Vagina (tissue), 2 donors: ENCODE measurements at regions not wholly inside any gene's neighbourhood (a gene's known extent, or its start where the extent isn't known, plus 50 kb on each side); places are given as distances from the start of the nearest gene placed in this dataset.

Experiments used
- DNase-seq, 2 donors: peaks; one replicate each; pipeline ENCODE4 v3.0.0-alpha.2; 2017; ENCODE audit errors: extremely low spot score in 2 of 2
- H3K27ac ChIP-seq: fragments of 200-600 bp; sonication (generic); one replicate; pipeline ENCODE4 v1.5.1; 2019
- H3K27me3 ChIP-seq: fragments of 200-600 bp; sonication (generic); one replicate; pipeline ENCODE4 v1.5.1; 2019
- H3K36me3 ChIP-seq, 2 donors: fragments of 200-600 bp; sonication (generic); one replicate each; pipeline ENCODE4 v1.5.1; 2017 to 2019
- H3K4me1 ChIP-seq: fragments of 200-600 bp; sonication (generic); one replicate; pipeline ENCODE4 v1.5.1; 2019
- H3K4me3 ChIP-seq, 2 donors: fragments of 200-600 bp; sonication (generic); 1 replicate in 1 of 2; 2 replicates in 1 of 2; pipeline ENCODE4 v1.5.1; 2016 to 2019
- H3K9me3 ChIP-seq: fragments of 200-600 bp; sonication (generic); one replicate; pipeline ENCODE4 v1.5.1; 2019
- POLR2A ChIP-seq, 2 donors: fragments of 450-650 bp; IDR thresholded peaks; one replicate each; pipeline ENCODE4 v1.6.1; 2017; ENCODE audit warnings: antibody characterized with exemption in 2 of 2, mild to moderate bottlenecking in 2 of 2, moderate library complexity in 2 of 2
- POLR2AphosphoS5 ChIP-seq, 2 donors: sonication (generic); formaldehyde crosslinking; IDR thresholded peaks; one replicate each; pipeline ENCODE4 v1.9.0; 2017; ENCODE audit warnings: antibody characterized with exemption in 2 of 2, mild to moderate bottlenecking in 2 of 2, low read depth in 1 of 2; ENCODE audit not compliant: insufficient read depth in 1 of 2
- intact Hi-C: fragments of 100-400 bp; cut with DNase I; formaldehyde crosslinking; loops from one replicate; pipeline ENCODE4 v1.15.1; 2023
- TF ChIP-seq, protein P1 (sequence below), 3 experiments: fragments of 450-650 bp in 2 of 3; fragments of 200-600 bp in 1 of 3; sonication (generic) in 1 of 3; IDR thresholded peaks; one replicate each; pipeline ENCODE4 v1.5.1; 2017 to 2019; ENCODE audit warnings: antibody characterized with exemption in 3 of 3, mild to moderate bottlenecking in 2 of 3, moderate library complexity in 2 of 3

GRCh38 chr2:60119778-60120177 lies 433.7 kb downstream of the BCL11A start:
- Histone ChIP-seq H3K9me3 (no peaks in the 10 kb centered on the region), H3K27me3 (no peaks in the 10 kb centered on the region), H3K27ac (no peak overlapping the region), H3K36me3 (no peaks in the 10 kb centered on the region), H3K4me3 (no peak overlapping the region), H3K4me1 (no peaks in the 10 kb centered on the region)
- TF ChIP-seq POLR2AphosphoS5 (IDR thresholded peaks at IDR 0.05; ENCODE audit: insufficient read depth in 1 of 2, low read depth in 1 of 2) (no peak), POLR2A (IDR thresholded peaks at IDR 0.05) (no peak)
- TF ChIP-seq, protein P1, sequence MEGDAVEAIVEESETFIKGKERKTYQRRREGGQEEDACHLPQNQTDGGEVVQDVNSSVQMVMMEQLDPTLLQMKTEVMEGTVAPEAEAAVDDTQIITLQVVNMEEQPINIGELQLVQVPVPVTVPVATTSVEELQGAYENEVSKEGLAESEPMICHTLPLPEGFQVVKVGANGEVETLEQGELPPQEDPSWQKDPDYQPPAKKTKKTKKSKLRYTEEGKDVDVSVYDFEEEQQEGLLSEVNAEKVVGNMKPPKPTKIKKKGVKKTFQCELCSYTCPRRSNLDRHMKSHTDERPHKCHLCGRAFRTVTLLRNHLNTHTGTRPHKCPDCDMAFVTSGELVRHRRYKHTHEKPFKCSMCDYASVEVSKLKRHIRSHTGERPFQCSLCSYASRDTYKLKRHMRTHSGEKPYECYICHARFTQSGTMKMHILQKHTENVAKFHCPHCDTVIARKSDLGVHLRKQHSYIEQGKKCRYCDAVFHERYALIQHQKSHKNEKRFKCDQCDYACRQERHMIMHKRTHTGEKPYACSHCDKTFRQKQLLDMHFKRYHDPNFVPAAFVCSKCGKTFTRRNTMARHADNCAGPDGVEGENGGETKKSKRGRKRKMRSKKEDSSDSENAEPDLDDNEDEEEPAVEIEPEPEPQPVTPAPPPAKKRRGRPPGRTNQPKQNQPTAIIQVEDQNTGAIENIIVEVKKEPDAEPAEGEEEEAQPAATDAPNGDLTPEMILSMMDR (IDR thresholded peaks at IDR 0.05) = no peak
- no peak for DNase-seq
- intact Hi-C loops = no loop called here

- no peak for TF ChIP-seq POLR2A (IDR thresholded peaks at IDR 0.05)
- TF ChIP-seq, protein P1 (IDR thresholded peaks at IDR 0.05) = no peak
- no peak for DNase-seq
- Histone ChIP-seq H3K36me3 (no peaks in the 10 kb centered on the region), H3K27me3 (no peaks in the 10 kb centered on the region), H3K27ac (no peak overlapping the region), H3K9me3 (no peaks in the 10 kb centered on the region), H3K4me3 (no peak overlapping the region), H3K4me1 (no peaks in the 10 kb centered on the region)
- intact Hi-C loops = no loop called here
Observed at GRCh38 chr2:60118917-60119316, 434.5 kb downstream of the BCL11A start.

DNA sequence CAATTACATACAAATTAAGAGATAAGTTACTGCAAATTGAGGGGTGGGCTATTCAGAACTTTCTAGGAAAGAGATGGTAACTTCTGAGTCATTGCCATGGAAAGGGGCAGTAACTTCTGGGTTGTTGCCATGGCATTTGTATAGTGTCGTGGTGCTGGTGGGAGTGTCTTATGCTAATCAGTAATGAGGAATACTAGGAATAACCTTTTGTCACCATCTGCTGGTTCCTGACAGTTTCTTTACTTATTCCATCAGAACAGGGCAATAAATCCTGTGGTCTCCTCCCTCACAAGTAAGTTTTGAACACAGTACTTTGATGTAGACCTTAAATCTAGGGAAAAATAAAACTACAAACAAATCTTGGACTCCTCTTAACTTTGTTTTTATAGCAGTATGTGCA lies 435.4 kb downstream of the BCL11A start:
- intact Hi-C loops = no loop called here
- H3K4me1 ChIP-seq = no peaks in the 10 kb centered on the region
- TF ChIP-seq POLR2AphosphoS5 (IDR thresholded peaks at IDR 0.05; ENCODE audit: insufficient read depth in 1 of 2, low read depth in 1 of 2) (no peak), POLR2A (IDR thresholded peaks at IDR 0.05) (no peak)
- TF ChIP-seq, protein P1 (IDR thresholded peaks at IDR 0.05) = no peak

DNA sequence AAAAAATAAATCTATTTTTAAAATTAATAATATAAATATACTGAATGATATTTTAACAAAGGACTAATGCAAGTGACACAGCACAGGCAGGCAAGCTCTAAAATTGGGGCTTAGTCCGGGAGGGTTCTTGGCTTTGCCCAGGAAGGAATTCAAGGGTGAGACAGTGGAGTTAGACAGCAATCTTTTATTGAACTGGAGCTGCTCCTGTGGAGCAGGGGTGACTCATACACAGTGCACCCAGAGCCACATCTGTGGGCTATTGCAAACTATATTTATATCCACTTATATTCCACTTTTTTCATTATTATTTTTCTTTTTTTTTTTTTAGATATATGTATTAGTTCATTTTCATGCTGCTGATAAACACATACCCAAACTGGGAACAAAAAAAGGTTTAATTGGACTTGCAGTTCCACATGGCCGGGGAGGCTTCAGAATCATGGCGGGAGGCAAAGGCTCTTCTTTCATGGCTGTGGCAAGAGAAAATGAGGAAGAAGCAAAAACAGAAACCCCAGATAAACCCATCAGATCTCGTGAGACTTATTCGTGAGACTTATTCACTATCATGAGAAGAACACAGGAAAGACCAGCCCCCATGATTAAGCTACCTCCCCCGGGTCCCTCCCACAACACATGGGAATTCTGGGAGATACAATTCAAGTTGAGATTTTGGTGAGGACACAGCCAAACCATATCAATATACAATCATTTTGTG lies 437.1 kb downstream of the BCL11A start:
- Histone ChIP-seq H3K27ac (no peak overlapping the region), H3K36me3 (no peaks in the 10 kb centered on the region), H3K4me3 (no peak overlapping the region), H3K27me3 (no peaks in the 10 kb centered on the region), H3K4me1 (no peaks in the 10 kb centered on the region), H3K9me3 (no peaks in the 10 kb centered on the region)
- DNase-seq = no peak
- TF ChIP-seq, protein P1 (IDR thresholded peaks at IDR 0.05) = no peak
- no peak for TF ChIP-seq POLR2A (IDR thresholded peaks at IDR 0.05)
- TF ChIP-seq POLR2AphosphoS5 (IDR thresholded peaks at IDR 0.05; ENCODE audit: insufficient read depth in 1 of 2, low read depth in 1 of 2) = no peak
- intact Hi-C loops = no loop called here

More for the DNA sequence above, 435.4 kb downstream of the BCL11A start:
- H3K27me3 ChIP-seq = no peaks in the 10 kb centered on the region
- no peak for DNase-seq
- H3K36me3 ChIP-seq = no peaks in the 10 kb centered on the region
- no peak overlapping the region for H3K4me3 ChIP-seq
- no peak overlapping the region for H3K27ac ChIP-seq
- no peaks in the 10 kb centered on the region for H3K9me3 ChIP-seq

GRCh38 chr2:60109744-60110143 lies 443.7 kb downstream of the BCL11A start:
- no peaks in the 10 kb centered on the region for H3K9me3 ChIP-seq
- no peak for TF ChIP-seq POLR2AphosphoS5 (IDR thresholded peaks at IDR 0.05; ENCODE audit: insufficient read depth in 1 of 2, low read depth in 1 of 2)
- no peak for TF ChIP-seq POLR2A (IDR thresholded peaks at IDR 0.05)
- TF ChIP-seq, protein P1 (IDR thresholded peaks at IDR 0.05) = no peak
- H3K4me3 ChIP-seq = no peak overlapping the region
- H3K36me3 ChIP-seq = no peaks in the 10 kb centered on the region
- intact Hi-C loops = no loop called here
- H3K27me3 ChIP-seq = no peaks in the 10 kb centered on the region
- DNase-seq = no peak
- no peak overlapping the region for H3K27ac ChIP-seq
- H3K4me1 ChIP-seq = no peaks in the 10 kb centered on the region
